Posterior vena cava (tissue), 2 donors: ENCODE measurements at regions not wholly inside any gene's neighbourhood (a gene's known extent, or its start where the extent isn't known, plus 50 kb on each side); places are given as distances from the start of the nearest gene placed in this dataset.
"Not testable (repeated sequence)": the region's sequence is repeated elsewhere in the genome, so short reads cannot be mapped to it uniquely, and the experiment has no call there.

Source experiments
- DNase-seq: peaks from one replicate; pipeline ENCODE4 v3.0.0-alpha.2; 2020; ENCODE audit warnings: low spot score
- intact Hi-C, 2 donors: fragments of 100-400 bp; cut with DNase I; formaldehyde crosslinking; loops; one replicate each; pipeline versions ENCODE4 v1.14.1 to v1.14.2; 2022 to 2023
- donor health status: DM: yes; HTN: yes; CAD: no.
- donor health status: DM: yes; HTN: yes; CAD: no.

DNA sequence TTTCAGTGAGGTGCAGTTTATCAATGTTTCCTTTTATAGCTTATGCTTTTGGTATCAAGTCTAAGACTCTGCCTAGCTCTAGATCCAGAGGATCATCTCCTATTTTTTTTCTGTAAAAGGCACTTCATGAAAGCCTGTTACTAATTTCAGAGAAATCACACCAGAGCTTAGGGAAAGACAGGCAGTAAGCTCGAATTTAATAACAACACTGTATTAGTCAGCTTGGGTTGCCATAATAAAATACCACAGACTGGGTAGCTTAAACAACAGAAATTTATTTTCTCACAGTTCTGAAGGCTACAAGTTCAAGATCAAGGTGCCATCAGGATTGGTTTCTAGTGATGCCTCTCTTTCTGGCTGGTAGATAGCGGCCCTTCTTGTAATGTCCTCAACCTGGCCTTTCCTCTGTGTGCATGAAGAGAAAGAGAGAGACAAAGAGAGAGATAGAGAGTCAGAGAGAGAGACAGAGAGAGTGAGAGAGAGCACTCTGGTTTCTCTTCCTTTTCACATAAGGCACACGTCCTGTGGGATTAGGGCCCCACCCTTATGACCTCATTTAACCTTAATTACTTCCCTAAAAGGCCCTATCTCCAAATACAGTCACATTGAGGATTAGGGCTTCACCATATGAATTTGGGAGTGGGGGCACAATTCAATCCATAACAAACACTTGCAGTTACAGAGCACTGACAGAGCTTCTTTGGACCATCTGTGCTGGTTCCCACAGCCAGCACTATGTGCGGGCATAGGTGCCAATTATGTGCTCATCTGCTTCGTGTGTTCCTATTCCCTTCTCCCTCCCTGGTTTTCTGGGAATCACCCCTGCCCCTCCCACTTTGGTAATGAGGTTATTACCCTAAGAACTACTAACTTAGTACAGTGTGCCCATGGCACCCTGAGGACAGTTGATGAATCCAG, 114.8 kb upstream of the MED14 start:
- intact Hi-C loops: no loop called here
- DNase-seq: no peak

DNA sequence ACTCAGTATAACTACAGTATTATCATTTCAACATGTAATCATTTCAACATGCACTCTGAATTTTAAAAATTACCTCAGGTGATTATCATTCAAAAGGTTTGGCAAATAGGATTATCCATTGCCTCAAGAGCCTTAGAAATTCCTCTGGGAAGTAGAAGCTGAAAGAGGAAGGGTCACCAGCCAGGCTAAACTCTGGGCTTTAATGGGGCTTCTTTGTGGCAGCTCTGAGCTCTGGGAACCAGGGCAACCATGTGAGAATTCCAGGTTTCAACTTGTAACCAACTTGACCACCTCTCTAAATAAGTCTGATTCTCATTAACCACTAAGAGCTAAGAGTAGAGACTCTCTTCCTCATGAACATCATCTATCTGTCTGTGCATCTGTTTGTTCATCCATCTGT, 117.2 kb upstream of the MED14 start:
- intact Hi-C loops: no loop called here
- no peak for DNase-seq

DNA sequence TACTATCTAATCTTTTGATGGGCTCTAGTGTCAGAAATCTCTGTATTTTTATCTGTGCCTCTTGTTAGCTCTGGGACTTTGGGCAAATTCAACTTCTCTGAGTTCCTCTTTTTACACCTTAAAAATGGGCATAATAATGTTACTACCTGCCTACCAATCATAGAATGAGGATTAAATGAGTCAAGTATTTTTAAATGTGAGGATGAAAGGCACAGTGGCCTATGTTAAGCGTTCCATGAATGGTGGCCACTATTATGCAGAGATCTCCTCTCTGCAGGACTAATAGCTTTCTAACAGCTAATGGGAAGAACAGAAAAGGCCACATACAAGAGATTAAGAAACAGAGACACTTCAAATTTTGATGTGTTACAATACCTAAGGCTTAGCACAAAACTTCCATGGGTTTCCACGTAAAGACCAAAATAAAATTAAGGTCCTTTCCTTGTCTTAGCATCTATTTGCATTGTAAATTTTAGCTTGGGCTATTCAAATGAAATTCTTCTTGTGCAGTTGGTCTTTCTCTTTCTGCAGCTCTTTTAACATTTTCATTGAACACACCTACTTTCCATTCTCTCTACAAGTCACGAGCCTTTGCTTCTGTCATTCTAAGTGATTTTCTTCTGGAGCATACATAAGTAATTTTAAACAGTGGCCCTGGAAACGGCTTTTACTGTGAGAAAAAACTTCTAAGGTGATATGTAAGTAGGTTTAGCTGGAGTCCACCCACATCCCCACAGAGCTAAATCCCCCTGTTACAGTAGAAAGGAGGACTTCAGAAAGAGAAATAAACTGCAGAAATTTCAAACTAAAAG, 117.9 kb upstream of the MED14 start:
- intact Hi-C loops: no loop called here
- DNase-seq: no peak

DNA sequence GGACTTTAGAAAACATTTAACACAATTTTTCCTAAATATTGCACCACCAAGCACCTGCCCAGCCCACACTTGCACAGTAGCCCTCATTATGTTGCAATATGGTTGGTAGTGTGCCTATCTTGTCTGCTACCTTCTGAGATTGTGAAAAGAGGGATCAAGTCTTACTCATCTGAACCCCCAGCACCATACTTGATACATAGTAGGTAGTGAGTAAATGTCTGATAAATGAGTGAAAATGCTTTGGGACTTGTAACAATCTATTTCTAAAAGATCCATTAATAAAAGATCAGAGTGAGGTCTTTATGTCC, 118.4 kb upstream of the MED14 start:
- intact Hi-C loops: no loop called here
- no peak for DNase-seq

DNA sequence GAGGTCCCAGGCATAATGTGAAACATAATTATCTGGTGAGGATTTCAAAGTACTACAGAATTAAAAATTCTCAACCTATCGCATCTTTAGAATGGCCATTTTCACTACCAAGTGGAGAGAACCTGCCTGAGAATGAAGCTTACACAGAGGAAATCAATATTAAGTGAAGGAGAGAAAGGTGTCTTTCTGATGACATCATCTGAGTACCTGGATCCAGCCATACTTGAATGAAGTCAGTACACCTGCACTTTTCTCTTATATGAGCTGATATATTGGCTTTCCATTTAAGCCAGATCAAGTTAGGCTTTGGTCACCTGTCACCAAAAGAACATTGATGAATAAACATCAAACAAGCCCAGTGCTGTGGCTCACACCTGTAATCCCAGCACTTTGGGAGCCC, 118.9 kb upstream of the MED14 start:
- intact Hi-C loops: no loop called here
- DNase-seq: no peak

DNA sequence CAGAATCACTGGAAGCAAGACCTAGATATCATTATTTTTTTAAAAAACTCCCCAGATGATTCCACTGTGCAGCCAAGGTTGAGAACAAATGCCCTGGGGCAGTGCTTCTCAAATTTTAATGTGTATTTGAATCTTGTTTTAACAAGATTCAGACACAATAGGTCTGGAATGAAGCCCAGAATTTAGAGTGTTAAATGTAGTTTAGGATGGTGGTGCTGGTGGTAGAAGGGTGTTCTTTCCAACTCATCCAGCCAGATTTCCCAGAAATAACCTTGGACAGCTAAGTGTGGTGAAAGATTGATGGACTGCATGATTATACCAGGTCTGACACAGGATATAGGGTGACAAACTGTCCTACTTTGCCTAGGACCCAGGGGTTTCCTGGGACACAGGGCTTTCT, 120.1 kb upstream of the MED14 start:
- intact Hi-C loops: no loop called here
- no peak for DNase-seq

DNA sequence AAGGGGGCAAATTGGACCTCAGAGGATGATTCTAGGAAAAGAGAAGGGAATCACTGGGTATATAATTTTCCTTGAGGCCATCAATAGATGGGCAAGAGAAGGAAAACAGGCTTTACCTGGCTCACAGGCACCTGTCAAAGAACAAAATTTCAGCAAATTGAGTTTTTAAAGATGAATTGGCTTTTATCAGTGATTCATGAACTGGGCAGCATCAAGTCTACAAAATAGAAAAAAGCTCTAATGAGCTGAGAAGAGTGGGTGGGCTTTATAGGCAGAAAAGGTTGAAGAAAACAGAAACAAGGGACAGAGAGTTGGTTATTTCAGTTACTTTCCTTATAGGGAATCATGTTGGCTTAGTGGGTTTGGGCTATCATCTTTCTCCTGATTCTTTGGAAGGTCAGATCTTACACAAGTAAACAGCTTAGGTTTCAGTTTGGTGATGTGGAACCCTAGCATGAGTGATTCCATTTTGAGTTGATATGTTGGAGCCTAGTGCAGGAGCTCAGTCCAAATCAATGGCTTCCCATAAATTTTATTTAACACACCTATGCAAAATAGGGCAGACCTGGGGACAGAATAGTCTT, 120.7 kb upstream of the MED14 start:
- intact Hi-C loops: no loop called here
- DNase-seq: no peak

DNA sequence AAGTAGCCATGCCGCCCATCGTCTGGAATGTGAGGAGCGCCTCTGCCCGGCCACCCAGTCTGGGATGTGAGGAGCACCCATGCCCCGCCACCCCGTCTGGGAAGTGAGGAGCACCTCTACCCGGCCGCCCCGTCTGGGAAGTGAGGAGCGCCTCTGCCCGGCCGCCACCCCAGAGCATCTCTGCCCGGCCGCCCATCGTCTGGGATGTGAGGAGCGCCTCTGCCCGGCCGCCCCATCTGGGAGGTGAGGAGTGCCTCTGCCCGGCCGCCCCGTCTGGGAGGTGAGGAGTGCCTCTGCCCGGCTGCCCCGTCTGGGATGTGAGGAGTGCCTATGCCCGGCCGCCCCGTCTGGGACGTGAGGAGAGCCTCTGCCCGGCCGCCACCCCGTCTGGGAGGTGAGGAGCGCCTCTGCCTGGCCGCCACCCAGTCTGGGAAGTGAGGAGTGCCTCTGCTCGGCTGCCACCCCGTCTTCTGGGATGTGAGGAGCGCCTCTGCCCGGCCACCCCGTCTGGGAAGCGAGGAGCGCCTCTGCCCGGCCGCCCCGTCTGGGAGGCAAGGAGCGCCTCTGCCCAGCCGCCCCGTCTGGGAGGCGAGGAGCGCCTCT, 126.7 kb upstream of the MED14 start:
- intact Hi-C loops, DNase-seq: not testable (repeated sequence)

DNA sequence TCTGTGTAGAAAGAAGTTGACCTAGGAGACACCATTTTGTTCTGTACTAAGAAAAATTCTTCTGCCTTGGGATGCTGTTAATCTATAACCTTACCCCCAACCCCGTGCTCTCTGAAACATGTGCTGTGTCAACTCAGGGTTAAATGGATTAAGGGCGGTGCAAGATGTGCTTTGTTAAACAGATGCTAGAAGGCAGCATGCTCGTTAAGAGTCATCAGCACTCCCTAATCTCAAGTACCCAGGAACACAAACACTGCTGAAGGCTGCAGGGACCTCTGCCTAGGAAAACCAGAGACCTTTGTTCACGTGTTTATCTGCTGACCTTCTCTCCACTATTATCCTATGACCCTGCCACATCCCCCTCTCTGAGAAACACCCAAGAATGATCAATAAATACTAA, 127.9 kb upstream of the MED14 start:
- intact Hi-C loops, DNase-seq: not testable (repeated sequence)

DNA sequence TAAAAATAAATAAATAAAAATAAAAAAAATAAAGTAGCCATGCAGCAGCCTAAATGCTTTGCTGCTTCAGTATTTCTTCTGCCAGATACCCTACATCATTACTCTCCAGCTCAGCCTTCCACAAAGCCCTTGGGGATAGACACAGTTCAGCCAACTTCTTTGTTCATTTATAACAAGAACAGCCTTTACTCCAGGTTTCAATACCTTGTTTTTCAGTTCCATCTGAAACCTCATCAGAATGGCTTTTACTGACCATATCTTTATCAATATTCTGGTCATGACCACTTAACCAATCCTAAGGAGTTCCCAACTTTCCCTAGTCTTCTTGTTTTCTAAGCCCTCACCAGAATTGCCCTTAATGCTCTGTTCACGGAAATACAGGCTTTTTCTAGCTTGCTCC, 128.3 kb upstream of the MED14 start:
- DNase-seq: no peak
- intact Hi-C loops: no loop called here

DNA sequence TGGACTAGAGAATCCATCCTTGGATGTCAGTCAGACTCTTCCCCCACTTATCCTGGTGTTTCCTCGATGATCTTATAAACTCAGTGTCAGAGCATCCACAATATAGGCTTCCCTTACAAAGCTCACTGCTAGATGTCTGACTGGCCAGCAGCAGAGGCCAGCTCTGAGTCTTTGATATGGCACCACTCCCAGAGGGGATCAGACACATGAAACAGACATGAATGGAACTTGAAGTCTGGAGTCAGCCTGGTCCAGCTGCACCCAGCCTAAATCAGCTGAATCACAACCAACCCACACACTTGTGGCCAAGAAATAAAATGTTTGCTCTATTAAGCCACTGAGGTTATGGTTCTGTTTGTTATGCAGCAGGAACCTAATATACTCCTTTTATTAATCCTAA, 129.6 kb upstream of the MED14 start:
- intact Hi-C loops: no loop called here
- DNase-seq: no peak

DNA sequence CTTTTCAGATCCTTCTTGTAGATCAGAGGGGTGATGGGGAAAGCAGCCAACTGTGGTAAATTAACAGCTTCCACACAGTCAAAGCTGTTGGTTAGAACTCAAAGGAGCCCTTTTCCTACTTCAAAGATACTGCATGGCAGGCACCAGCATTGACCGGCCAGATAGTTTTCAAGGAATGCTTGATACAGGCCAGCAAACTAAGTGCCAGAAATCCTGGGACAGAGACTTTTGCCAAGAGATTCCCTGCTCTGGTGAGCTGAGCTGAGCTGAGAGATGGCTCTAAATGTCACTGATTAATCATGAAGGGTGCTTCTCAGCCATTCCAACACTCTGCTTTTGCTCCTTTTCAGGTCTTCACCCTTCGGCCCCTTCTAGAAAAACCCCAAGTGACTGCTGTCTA, 131.6 kb upstream of the MED14 start:
- DNase-seq: no peak
- intact Hi-C loops: no loop called here

DNA sequence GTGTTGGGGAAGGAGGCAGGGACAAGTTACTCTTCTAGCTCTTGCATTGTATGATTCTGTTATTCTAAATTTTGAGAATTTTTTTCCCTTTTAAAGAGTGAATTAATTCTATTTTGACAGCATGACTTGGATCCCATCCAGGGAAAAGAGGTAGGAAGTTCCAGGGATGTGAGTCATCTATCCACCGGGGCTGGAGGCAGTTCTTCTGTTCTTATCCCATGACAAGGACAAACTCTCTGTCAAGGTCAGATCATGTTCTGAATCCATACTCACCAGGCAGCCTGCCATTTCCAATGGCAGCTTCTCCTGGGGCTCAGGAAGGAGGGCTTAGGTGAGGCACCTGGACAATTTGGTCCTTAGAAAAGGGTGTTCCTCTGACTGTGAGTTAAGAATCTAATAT, 132.0 kb upstream of the MED14 start:
- intact Hi-C loops: no loop called here
- no peak for DNase-seq

DNA sequence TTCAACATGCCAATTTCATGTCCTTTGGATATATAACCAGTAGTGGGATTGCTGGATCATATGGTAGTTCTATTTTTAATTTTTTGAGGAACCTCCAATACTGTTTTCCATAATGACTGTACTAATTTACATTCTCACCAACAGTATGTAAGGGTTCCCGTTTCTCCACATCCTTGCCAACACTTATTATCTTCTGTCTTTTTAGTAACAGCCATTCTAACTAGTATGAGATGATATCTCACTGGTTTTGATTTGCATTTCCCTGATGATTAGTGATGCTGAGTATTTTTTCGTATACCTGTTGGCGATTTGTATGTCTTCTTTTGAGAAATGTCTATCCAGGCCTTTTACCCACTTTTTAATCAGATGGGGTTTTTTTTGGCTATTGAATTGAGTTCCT, 133.5 kb upstream of the MED14 start:
- intact Hi-C loops: no loop called here
- no peak for DNase-seq

DNA sequence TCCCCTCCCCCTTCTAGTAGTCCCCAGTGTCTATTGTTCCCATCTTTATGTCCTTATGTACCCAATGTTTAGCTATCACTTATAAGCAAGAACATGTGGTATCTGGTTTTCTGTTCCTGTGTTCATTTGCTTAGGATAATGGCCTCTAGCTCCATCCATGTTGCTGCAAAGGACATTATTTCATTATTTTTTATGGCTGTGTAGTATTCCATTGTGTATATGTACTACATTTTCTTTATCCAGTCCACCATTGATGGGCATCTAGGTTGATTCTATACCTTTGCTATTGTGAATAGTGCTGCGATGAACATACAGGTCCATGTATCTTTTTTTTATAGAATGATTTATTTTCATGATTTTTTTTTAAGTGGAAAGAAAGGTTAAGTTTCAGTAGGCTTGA, 135.6 kb upstream of the MED14 start:
- not testable (repeated sequence) for DNase-seq
- intact Hi-C loops: loop anchor here in 1 of 2 donors (10.0 kb wide), 1 partner anchor 224 kb away; no protein-coding TSS in a partner anchor

DNA sequence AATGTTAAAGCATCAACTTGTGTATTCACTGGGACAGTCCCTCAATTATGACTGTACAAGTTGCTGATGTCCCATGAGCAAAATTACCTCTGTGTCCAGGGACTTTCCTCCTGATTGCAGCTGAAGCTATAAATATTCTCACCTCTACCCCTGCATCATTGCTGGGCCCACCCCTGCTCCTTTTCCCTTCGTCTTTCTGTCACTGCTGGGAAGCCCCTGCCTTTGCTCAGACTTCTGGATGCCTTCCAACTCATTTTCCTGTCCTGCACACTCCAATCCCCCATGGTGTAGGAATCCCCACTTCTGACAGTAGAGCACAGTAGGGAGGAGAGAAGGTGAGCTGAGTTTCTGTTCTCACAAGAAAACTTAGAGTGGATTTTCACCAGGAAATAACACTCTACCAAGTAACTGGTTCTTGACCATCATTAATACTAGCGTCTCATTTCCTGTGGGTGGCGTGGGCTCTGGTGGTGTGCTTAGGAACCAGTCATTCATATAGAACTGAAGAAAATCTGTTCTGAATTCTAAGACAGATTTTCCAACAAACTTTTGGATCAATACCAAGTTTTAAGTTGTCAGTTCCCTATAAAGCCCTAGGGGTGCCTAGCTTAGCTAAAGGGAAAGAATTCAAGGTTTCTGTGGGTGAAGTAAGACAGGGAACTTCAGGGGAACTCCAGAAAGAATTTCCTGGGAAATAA, 136.2 kb upstream of the MED14 start:
- intact Hi-C loops: loop anchor here in 1 of 2 donors (10.0 kb wide), 1 partner anchor 223 kb away; no protein-coding TSS in a partner anchor
- no peak for DNase-seq

DNA sequence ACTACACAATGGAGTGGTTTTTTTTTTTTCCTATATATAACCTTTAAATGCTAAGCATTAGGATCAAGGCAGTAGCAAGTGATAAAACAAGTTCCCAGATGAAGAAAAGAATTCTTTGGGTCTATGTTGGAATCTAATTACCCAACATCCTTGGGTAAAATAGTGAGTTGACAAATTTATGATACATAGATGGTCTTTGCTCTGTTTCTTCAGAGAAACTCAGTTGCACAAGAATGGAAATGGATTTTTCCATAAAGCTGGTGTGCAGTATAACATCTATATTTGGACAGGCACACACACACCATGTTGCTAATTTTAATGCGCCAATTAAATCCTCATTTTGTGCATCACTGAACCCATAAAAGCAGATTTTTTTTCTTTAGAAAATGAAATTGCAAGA, 137.0 kb upstream of the MED14 start:
- intact Hi-C loops: loop anchor here in 1 of 2 donors (10.0 kb wide), 1 partner anchor 222 kb away; no protein-coding TSS in a partner anchor
- DNase-seq: no peak

DNA sequence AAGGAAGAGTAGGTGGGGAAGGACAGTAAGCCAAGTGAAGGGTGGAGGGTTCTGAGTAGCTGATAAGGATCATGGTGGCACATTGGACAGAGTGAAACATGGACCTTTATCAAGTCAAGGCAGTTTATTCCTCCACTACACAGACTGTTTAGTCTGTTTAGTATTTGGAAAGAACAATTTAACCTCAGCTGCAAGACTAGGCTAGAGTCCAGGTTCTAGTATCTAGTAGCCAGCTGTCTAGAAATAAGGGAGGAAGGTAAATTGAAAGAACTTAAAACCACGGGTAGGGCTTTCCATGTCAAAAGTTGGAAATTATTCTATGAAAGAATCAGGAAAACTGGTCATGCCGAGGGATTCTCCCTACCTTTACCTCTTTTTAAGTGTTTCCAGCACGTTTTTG, 140.1 kb upstream of the MED14 start:
- intact Hi-C loops: loop anchor here in 1 of 2 donors (10.0 kb wide), 1 partner anchor 219 kb away; no protein-coding TSS in a partner anchor
- DNase-seq: no peak

DNA sequence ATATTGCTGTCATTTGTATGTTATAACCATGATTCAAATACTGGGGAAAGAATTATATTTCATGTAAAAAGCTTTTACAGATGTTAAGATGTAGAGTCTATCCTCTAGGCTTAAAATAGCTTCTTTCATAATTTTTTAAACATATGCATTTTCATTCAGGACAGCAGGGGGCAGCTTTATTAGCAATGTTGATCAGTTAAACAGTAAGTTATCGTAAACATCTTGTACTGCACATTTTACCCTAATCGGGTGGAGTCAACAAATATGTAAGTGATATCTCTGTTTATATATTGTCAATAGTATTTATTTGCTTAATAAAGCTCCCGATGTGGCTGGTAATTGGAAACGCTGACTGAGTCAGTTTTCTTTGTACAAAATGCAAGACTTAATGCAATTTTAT, 142.5 kb upstream of the MED14 start:
- intact Hi-C loops: loop anchor here in 1 of 2 donors (10.0 kb wide), 1 partner anchor 217 kb away; no protein-coding TSS in a partner anchor
- no peak for DNase-seq
